Lung (tissue), 11 donors: ENCODE measurements at regions not wholly inside any gene's neighbourhood (a gene's known extent, or its start where the extent isn't known, plus 50 kb on each side); places are given as distances from the start of the nearest gene placed in this dataset.

Source experiments
- ATAC-seq: fragments of 200-7000 bp; cut with Tn5 transposase; one replicate; pipeline ENCODE4 v1.9.1; 2020; ENCODE audit warnings: moderate number of reproducible peaks; ENCODE audit not compliant: insufficient read depth, low FRiP score
- DNase-seq, 3 donors: peaks; one replicate each; pipeline ENCODE4 v3.0.0-alpha.2; 2013 to 2017
- H3K27ac ChIP-seq, 2 donors: one replicate each; pipeline ENCODE4 v1.5.1; 2013; ENCODE audit warnings: mild to moderate bottlenecking in 2 of 2, moderate library complexity in 2 of 2, control low read depth in 1 of 2, inconsistent platforms in 1 of 2, low read depth in 1 of 2, low read length in 1 of 2
- H3K27me3 ChIP-seq, 3 donors: one replicate each; pipeline ENCODE4 v1.5.1; 2013; ENCODE audit warnings: low read length in 2 of 3; ENCODE audit not compliant: control insufficient read depth in 3 of 3, insufficient read depth in 3 of 3
- H3K36me3 ChIP-seq, 4 donors: one replicate each; pipeline ENCODE4 v1.5.1; 2013; ENCODE audit warnings: low read length in 4 of 4, mild to moderate bottlenecking in 1 of 4, moderate library complexity in 1 of 4; ENCODE audit not compliant: control insufficient read depth in 4 of 4, insufficient read depth in 4 of 4
- H3K4me1 ChIP-seq, 5 donors: one replicate each; pipeline ENCODE4 v1.5.1; 2013; ENCODE audit warnings: low read length in 5 of 5, mild to moderate bottlenecking in 2 of 5, moderate library complexity in 1 of 5; ENCODE audit not compliant: control insufficient read depth in 5 of 5, insufficient read depth in 5 of 5
- H3K4me3 ChIP-seq: one replicate; pipeline ENCODE4 v1.5.1; 2013; ENCODE audit warnings: mild to moderate bottlenecking, control low read depth, moderate library complexity
- H3K9ac ChIP-seq, 2 donors: one replicate each; pipeline ENCODE4 v1.5.1; 2013; ENCODE audit warnings: low read length in 2 of 2, control low read depth in 1 of 2; ENCODE audit not compliant: insufficient read depth in 1 of 2
- H3K9me3 ChIP-seq, 4 donors: one replicate each; pipeline ENCODE4 v1.5.1; 2013; ENCODE audit warnings: low read length in 3 of 4, mild to moderate bottlenecking in 1 of 4, moderate library complexity in 1 of 4; ENCODE audit not compliant: control insufficient read depth in 4 of 4, insufficient read depth in 3 of 4
- WGBS, 2 donors: extraction: QIAGEN DNeasy Blood & Tissue Kit; methylation state at CpG; one replicate each; pipeline ENCODE4 v1.1.7; 2013; 5-methylcytosine and 5-hydroxymethylcytosine counted together
- TF ChIP-seq, protein P1 (sequence below): IDR thresholded peaks from 2 replicates; pipeline ENCODE4 v1.5.1; 2012; ENCODE audit warnings: mild to moderate bottlenecking; ENCODE audit errors: control extremely low read depth, extremely low read depth
- donor health status: control.
- donor health status: control.
- donor health status: Bipolar disorder and iron deficiency.
- donor health status: healthy.
- donor health status: DM: yes; HTN: yes; CAD: no.

- Histone ChIP-seq H3K4me3 (no peak overlapping the region), H3K27ac (peak overlapping the region in 1 of 2 donors; percentile 58), H3K9me3 (no peaks in the 10 kb centered on the region), H3K27me3 (no peaks in the 10 kb centered on the region), H3K4me1 (peaks cover 17 to 60% (median 21%) of the 10 kb centered on the region in 5 donors), H3K9ac (no peak overlapping the region), H3K36me3 (peaks cover 0 to 1% (median 0%) of the 10 kb centered on the region in 4 donors)
- 60 to 69% methylated on average over 4 of the region's 4 CpGs for WGBS, 2 donors
- TF ChIP-seq, protein P1, sequence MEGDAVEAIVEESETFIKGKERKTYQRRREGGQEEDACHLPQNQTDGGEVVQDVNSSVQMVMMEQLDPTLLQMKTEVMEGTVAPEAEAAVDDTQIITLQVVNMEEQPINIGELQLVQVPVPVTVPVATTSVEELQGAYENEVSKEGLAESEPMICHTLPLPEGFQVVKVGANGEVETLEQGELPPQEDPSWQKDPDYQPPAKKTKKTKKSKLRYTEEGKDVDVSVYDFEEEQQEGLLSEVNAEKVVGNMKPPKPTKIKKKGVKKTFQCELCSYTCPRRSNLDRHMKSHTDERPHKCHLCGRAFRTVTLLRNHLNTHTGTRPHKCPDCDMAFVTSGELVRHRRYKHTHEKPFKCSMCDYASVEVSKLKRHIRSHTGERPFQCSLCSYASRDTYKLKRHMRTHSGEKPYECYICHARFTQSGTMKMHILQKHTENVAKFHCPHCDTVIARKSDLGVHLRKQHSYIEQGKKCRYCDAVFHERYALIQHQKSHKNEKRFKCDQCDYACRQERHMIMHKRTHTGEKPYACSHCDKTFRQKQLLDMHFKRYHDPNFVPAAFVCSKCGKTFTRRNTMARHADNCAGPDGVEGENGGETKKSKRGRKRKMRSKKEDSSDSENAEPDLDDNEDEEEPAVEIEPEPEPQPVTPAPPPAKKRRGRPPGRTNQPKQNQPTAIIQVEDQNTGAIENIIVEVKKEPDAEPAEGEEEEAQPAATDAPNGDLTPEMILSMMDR, result no peak
- DNase-seq, result no peak
- ATAC-seq, result no peak
Measured at GRCh38 chr19:46927893-46928292, 67.1 kb downstream of the ARHGAP35 start.

DNA sequence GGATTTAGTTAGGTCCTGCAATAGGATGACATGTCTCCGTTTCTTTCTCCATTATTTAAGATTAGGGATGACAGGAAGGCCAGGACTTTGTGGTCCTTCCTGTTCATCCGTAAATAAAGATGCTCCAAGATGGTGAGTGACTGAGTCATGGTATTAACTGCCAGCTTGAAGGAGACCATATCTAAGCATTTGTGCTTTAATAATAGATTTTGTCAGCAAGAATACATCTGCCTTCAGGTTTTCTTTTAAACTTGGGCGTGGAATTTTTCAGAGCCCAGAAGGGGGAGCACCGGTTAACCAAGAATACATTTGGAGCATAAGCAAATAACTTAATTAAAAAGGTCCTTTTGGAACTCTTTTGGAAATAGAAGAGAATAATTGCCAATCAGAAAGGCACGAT is 68.2 kb downstream of the ARHGAP35 start:
- 79 to 84% methylated on average over 5 of the region's 5 CpGs for WGBS, 2 donors
- no peak overlapping the region for H3K27ac ChIP-seq
- peaks cover 17 to 62% (median 21%) of the 10 kb centered on the region in 5 donors for H3K4me1 ChIP-seq
- H3K9me3 ChIP-seq, result no peaks in the 10 kb centered on the region
- H3K9ac ChIP-seq, result no peak overlapping the region
- H3K27me3 ChIP-seq, result no peaks in the 10 kb centered on the region
- TF ChIP-seq, protein P1, result no peak
- H3K36me3 ChIP-seq, result peaks cover 0 to 1% (median 0%) of the 10 kb centered on the region in 4 donors
- ATAC-seq (no peak), DNase-seq (no peak)
- no peak overlapping the region for H3K4me3 ChIP-seq

DNA sequence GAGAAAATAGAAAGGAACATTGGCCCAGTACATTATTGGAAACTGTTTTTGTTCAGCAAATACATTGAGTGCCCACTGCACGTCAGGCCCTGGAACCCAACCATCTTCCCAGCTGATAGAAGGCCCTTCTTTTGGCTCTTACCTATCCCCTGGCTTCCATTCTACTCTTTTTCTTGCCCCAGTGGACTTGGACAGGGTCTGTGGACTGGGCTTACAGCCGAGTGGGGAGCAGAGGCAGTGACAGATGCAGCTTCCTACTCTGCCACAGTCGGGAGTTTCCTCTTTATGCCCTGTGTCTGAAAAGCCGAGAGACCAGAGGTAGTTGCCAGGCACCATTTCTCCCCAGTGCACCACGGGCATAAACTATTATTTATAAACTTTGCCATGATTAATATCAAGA is 70.4 kb downstream of the ARHGAP35 start:
- Histone ChIP-seq H3K9ac (no peak overlapping the region), H3K27me3 (no peaks in the 10 kb centered on the region), H3K4me1 (peaks cover 4 to 40% (median 14%) of the 10 kb centered on the region in 5 donors), H3K4me3 (no peak overlapping the region), H3K9me3 (no peaks in the 10 kb centered on the region), H3K36me3 (no peaks in the 10 kb centered on the region), H3K27ac (peak overlapping the region in 1 of 2 donors; percentile 36)
- ATAC-seq (no peak), DNase-seq (no peak)
- WGBS, 2 donors, result 35 to 56% methylated on average over 5 of the region's 5 CpGs
- TF ChIP-seq, protein P1, result no peak

DNA sequence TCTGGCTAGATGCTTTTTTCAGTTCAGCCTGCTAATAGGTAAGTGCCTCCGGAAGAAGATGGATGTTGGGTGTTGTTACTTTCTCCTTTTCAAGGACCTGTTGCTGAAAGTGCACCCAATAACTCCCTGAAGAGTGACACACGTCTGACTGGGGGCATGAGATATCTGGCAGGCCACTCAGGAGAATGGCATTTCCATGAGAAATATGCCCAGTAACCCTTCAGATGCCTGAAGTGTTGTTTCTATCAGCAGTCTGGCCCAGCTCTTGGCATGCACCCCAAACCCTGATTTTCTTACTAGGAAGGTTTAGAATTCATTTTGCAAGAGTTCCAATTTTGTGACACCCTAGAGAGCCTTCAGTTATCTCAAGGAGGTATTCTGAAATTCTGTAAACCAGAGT is 71.5 kb downstream of the ARHGAP35 start:
- no peaks in the 10 kb centered on the region for H3K27me3 ChIP-seq
- H3K27ac ChIP-seq, result peak overlapping the region in 1 of 2 donors; percentile 67
- H3K4me1 ChIP-seq, result peaks cover 4 to 34% (median 9%) of the 10 kb centered on the region in 5 donors
- TF ChIP-seq, protein P1, result no peak
- peaks cover 0 to 2% (median under 1%) of the 10 kb centered on the region in 4 donors for H3K36me3 ChIP-seq
- no peak overlapping the region for H3K4me3 ChIP-seq
- no peaks in the 10 kb centered on the region for H3K9me3 ChIP-seq
- WGBS, 2 donors, result 63 to 74% methylated on average over 2 of the region's 2 CpGs
- DNase-seq (no peak), ATAC-seq (peak; percentile 56)
- H3K9ac ChIP-seq, result no peak overlapping the region
